ENCODE measurements at regions not wholly inside any gene's neighbourhood (a gene's known extent, or its start where the extent isn't known, plus 50 kb on each side); places are given as distances from the start of the nearest gene placed in this dataset.

DNA sequence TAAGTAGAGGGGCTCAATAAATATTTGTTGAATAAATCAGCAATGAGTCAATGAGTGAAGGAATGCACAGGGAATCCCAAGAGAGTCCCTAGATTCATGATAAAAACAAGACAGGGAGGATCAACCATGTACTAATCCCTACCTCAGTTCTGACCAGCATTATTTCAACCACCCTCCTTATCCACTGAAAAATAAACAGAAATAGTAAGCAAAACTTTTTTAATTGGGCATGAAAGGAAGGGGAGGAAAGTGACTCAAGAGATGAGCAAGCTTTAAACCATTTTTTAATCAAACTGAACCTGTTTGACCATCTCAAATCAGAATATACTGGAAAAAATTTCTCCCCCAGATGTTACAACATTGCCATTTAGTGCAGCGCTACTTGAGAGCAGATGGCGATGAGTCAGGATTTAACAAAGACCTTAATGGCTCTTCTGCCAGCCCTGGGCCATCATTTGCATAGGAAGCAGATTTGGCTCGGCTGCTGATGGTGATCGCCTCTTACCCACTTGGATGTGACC is 194.8 kb upstream of the SLC30A5 start:
- DNase-seq = no peak
- intact Hi-C loops (cut with DNase I; ENCODE audit: low total_unique reads) = no loop called here

DNA sequence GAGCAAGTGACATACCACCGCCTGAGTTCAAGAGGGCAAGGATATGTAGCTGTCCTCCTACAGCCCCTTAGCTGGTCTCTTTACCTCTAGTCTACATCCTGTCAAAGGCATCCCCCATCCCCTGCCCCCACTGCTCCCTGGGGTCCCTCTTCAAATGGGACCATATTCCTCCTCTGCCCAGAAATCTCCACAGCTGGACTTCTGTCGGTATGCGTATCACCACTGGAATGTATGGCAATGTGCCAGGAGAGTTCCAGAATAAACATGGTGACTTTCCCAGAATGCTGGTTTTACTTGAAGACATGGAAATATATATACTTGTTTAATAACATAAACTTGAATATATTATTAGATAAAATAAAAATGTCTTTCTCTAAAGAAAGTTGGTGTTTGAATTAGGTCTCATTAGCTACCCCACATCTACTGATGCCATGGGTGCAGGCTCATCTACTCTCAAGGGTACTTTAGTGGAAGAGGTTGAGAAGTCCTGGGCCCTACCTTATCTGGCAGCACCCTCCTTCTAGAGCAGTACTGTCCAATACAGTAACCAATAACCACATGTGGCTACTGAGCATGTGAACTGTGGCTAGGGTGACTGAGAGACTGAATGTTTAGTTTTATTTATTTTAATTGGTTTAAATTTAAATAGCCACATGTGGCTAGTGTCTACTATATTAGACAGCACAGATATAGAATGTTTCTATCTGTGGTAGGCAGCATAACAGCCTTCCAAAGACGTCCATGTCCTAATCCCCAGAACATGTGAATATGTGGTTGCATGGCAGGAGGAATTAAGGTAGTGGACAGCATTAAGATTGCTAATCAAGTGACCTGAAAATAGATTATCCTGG is 181.7 kb upstream of the SLC30A5 start:
- TF ChIP-seq, protein P1, sequence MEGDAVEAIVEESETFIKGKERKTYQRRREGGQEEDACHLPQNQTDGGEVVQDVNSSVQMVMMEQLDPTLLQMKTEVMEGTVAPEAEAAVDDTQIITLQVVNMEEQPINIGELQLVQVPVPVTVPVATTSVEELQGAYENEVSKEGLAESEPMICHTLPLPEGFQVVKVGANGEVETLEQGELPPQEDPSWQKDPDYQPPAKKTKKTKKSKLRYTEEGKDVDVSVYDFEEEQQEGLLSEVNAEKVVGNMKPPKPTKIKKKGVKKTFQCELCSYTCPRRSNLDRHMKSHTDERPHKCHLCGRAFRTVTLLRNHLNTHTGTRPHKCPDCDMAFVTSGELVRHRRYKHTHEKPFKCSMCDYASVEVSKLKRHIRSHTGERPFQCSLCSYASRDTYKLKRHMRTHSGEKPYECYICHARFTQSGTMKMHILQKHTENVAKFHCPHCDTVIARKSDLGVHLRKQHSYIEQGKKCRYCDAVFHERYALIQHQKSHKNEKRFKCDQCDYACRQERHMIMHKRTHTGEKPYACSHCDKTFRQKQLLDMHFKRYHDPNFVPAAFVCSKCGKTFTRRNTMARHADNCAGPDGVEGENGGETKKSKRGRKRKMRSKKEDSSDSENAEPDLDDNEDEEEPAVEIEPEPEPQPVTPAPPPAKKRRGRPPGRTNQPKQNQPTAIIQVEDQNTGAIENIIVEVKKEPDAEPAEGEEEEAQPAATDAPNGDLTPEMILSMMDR (IDR thresholded peaks at IDR 0.05 in 8 of 11, conservative IDR thresholded peaks at IDR 0.05 in 3 of 11) = no peak
- TF ChIP-seq POLR2A (IDR thresholded peaks at IDR 0.05) (no peak), POLR2AphosphoS5 (IDR thresholded peaks at IDR 0.05) (no peak)
- H3K27ac ChIP-seq = no peak overlapping the region
- no peaks in the 10 kb centered on the region for H3K36me3 ChIP-seq
- DNase-seq = no peak
- peaks cover 0 to 9% (median 0%) of the 10 kb centered on the region in 7 donors for H3K27me3 ChIP-seq (replicated peaks in 1 of 7)
- WGBS, 5 donors = 71 to 84% (median 77%) methylated on average over 4 of the region's 4 CpGs
- no peaks in the 10 kb centered on the region for H3K4me1 ChIP-seq
- peaks cover 0 to 9% (median 0%) of the 10 kb centered on the region in 8 donors for H3K9me3 ChIP-seq
- intact Hi-C loops (cut with DNase I; ENCODE audit: low total_unique reads) = no loop called here
- no peak overlapping the region for H3K4me3 ChIP-seq

More for the DNA sequence above, 194.8 kb upstream of the SLC30A5 start:
- Histone ChIP-seq H3K9me3 (no peaks in the 10 kb centered on the region), H3K27ac (no peak overlapping the region), H3K36me3 (no peaks in the 10 kb centered on the region), H3K4me1 (no peaks in the 10 kb centered on the region), H3K4me3 (no peak overlapping the region), H3K27me3 (replicated peaks in 1 of 7) (no peaks in the 10 kb centered on the region)
- whole genome bisulfite sequencing, 5 donors = 84 to 96% (median 91%) methylated on average over 4 of the region's 4 CpGs
- no peak for TF ChIP-seq POLR2AphosphoS5 (IDR thresholded peaks at IDR 0.05)
- TF ChIP-seq, protein P1 (IDR thresholded peaks at IDR 0.05 in 8 of 11, conservative IDR thresholded peaks at IDR 0.05 in 3 of 11) = no peak
- TF ChIP-seq POLR2A (IDR thresholded peaks at IDR 0.05) = no peak

DNA sequence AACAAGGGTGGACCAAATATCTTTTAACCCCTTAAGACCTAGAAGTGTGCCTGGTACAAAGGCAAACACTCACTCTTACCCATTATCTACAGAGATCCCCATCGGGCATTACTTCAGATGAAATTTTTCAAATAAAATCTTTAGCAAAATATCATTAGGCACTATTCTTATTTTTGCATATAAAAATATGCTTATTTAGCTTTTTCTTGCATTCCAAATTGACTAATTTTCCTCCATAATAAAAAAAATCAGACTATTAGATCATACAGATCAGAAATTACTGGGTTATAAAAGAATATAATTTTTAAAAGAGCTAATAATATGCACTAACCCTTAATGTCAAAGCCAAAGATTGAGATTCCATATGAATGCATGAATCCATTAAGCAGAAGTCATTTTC is 178.7 kb upstream of the SLC30A5 start:
- no peak overlapping the region for H3K4me3 ChIP-seq
- intact Hi-C loops (cut with DNase I; ENCODE audit: low total_unique reads) = no loop called here
- WGBS, 5 donors = 93 to 100% (median 94%) methylated on average over 1 of the region's 1 CpG

DNA sequence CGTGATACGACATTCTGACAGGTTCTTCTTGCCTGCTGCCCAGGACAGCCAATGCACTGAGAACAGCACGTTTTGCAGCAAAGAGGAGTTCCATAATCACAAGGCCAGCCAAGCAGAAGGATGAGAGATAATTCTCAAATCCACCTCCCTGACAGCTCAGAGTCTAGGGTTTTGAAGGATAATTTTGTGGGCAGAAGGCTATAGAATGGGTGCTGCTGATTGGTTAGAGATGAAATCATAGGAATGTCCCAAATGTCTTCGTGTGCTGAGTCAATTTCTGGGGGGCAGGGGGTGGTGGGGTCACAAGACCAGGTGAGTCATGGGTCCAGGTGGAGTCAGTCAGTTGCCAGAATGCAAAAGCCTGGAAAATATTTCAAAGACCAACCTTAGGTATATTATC is 175.5 kb upstream of the SLC30A5 start:
- Histone ChIP-seq H3K9me3 (peaks cover 0 to 22% (median 4%) of the 10 kb centered on the region in 8 donors), H3K4me1 (no peaks in the 10 kb centered on the region), H3K27me3 (replicated peaks in 1 of 7) (peaks cover 0 to 10% (median 0%) of the 10 kb centered on the region in 7 donors), H3K27ac (no peak overlapping the region), H3K36me3 (no peaks in the 10 kb centered on the region), H3K4me3 (no peak overlapping the region)
- 77 to 89% (median 85%) methylated on average over 4 of the region's 4 CpGs for WGBS, 5 donors
- DNase-seq = no peak
- intact Hi-C loops (cut with DNase I; ENCODE audit: low total_unique reads) = no loop called here
- TF ChIP-seq, protein P1 (IDR thresholded peaks at IDR 0.05 in 8 of 11, conservative IDR thresholded peaks at IDR 0.05 in 3 of 11) = no peak
- TF ChIP-seq POLR2AphosphoS5 (IDR thresholded peaks at IDR 0.05) (no peak), POLR2A (IDR thresholded peaks at IDR 0.05) (no peak)

More for the DNA sequence above, 178.7 kb upstream of the SLC30A5 start:
- TF ChIP-seq, protein P1 (IDR thresholded peaks at IDR 0.05 in 8 of 11, conservative IDR thresholded peaks at IDR 0.05 in 3 of 11) = no peak
- TF ChIP-seq POLR2AphosphoS5 (IDR thresholded peaks at IDR 0.05) = no peak
- peaks cover 0 to 15% (median 4%) of the 10 kb centered on the region in 8 donors for H3K9me3 ChIP-seq
- H3K36me3 ChIP-seq = no peaks in the 10 kb centered on the region
- no peak for DNase-seq
- H3K4me1 ChIP-seq = no peaks in the 10 kb centered on the region
- no peak overlapping the region for H3K27ac ChIP-seq
- peaks cover 0 to 10% (median 0%) of the 10 kb centered on the region in 7 donors for H3K27me3 ChIP-seq (replicated peaks in 1 of 7)
